ENCODE measurements at regions not wholly inside any gene's neighbourhood (a gene's known extent, or its start where the extent isn't known, plus 50 kb on each side); places are given as distances from the start of the nearest gene placed in this dataset.

DNA sequence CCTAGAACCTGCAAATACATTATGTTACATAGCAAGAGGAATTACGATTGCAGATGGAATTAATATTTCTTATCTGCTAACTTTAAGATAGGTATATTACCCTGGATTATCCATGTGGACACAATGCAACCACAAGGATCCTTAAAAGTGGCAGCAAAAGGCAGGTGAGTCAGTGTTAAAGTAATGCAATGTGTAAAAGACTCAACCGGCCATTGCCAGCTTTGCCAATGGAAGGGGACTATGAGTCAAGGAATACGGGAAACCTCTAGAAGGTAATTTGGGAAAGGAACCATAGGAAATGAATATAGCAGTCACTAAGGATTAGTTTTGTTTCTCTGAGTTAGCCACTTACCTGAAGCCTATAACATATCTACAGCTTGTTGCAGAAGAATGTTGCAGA, 692.1 kb upstream of the ZP4 start:
- WGBS, 4 donors, result 84 to 91% (median 88%) methylated on average over 3 of the region's 3 CpGs
- Histone ChIP-seq H3K36me3 (replicated peaks in 1 of 2) (no peaks in the 10 kb centered on the region), H3K27ac (no peak overlapping the region), H3K4me3 (no peak overlapping the region), H3K27me3 (no peaks in the 10 kb centered on the region), H3K4me1 (replicated peaks in 1 of 2) (no peaks in the 10 kb centered on the region), H3K9me3 (replicated peaks in 1 of 3) (no peaks in the 10 kb centered on the region)
- DNase-seq, result no peak
- intact Hi-C loops (cut with DNase I), result no loop called here
- no peak for TF ChIP-seq POLR2A (IDR thresholded peaks at IDR 0.05)
- TF ChIP-seq, protein P1, sequence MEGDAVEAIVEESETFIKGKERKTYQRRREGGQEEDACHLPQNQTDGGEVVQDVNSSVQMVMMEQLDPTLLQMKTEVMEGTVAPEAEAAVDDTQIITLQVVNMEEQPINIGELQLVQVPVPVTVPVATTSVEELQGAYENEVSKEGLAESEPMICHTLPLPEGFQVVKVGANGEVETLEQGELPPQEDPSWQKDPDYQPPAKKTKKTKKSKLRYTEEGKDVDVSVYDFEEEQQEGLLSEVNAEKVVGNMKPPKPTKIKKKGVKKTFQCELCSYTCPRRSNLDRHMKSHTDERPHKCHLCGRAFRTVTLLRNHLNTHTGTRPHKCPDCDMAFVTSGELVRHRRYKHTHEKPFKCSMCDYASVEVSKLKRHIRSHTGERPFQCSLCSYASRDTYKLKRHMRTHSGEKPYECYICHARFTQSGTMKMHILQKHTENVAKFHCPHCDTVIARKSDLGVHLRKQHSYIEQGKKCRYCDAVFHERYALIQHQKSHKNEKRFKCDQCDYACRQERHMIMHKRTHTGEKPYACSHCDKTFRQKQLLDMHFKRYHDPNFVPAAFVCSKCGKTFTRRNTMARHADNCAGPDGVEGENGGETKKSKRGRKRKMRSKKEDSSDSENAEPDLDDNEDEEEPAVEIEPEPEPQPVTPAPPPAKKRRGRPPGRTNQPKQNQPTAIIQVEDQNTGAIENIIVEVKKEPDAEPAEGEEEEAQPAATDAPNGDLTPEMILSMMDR (IDR thresholded peaks at IDR 0.05), result no peak

- H3K36me3 ChIP-seq (replicated peaks in 1 of 2), result no peaks in the 10 kb centered on the region
- no peak overlapping the region for H3K4me3 ChIP-seq
- 61 to 73% (median 67%) methylated on average over 2 of the region's 2 CpGs for WGBS, 4 donors
- no peaks in the 10 kb centered on the region for H3K27me3 ChIP-seq
- no peak overlapping the region for H3K27ac ChIP-seq
- intact Hi-C loops (cut with DNase I), result no loop called here
- no peaks in the 10 kb centered on the region for H3K4me1 ChIP-seq (replicated peaks in 1 of 2)
- no peak for DNase-seq
- H3K9me3 ChIP-seq (replicated peaks in 1 of 3), result peaks cover 0 to 4% (median 0%) of the 10 kb centered on the region in 3 donors
- no peak for TF ChIP-seq POLR2A (IDR thresholded peaks at IDR 0.05)
- TF ChIP-seq, protein P1 (IDR thresholded peaks at IDR 0.05), result no peak
Observed at GRCh38 chr1:238581332-238581731, 690.6 kb upstream of the ZP4 start.

- Histone ChIP-seq H3K27ac (no peak overlapping the region), H3K36me3 (replicated peaks in 1 of 2) (no peaks in the 10 kb centered on the region), H3K4me1 (replicated peaks in 1 of 2) (no peaks in the 10 kb centered on the region), H3K9me3 (replicated peaks in 1 of 3) (no peaks in the 10 kb centered on the region), H3K4me3 (no peak overlapping the region), H3K27me3 (no peaks in the 10 kb centered on the region)
- TF ChIP-seq, protein P1 (IDR thresholded peaks at IDR 0.05), result no peak
- no peak for TF ChIP-seq POLR2A (IDR thresholded peaks at IDR 0.05)
- DNase-seq, result no peak
- intact Hi-C loops (cut with DNase I), result no loop called here
- 65 to 82% (median 73%) methylated on average over 2 of the region's 2 CpGs for WGBS, 4 donors
Observed at GRCh38 chr1:238568735-238569134, 678.0 kb upstream of the ZP4 start.

DNA sequence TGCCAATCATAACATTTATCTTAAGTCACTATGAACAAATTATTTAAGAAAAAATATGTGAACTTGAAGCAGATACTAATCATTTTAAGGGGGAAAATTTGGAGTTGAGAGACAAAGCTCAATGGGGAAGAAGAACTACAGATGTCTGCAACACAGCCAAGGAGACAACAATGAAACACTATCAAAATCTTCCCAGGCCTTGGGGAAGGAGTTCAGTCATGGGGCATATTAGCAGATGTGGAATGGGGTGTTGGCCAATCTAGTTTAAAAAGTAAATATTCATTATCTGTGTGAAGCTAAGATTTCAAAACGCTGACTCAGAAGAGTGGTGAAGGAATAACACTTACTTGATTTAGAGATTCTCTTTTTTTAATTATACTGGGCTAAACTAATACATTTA, 671.6 kb upstream of the ZP4 start:
- no peak overlapping the region for H3K4me3 ChIP-seq

More for the DNA sequence above, 671.6 kb upstream of the ZP4 start:
- WGBS, 4 donors, result 58 to 68% (median 64%) methylated on average over 1 of the region's 1 CpG
- no peaks in the 10 kb centered on the region for H3K36me3 ChIP-seq (replicated peaks in 1 of 2)
- no peaks in the 10 kb centered on the region for H3K9me3 ChIP-seq (replicated peaks in 1 of 3)
- no peaks in the 10 kb centered on the region for H3K4me1 ChIP-seq (replicated peaks in 1 of 2)
- no peak for TF ChIP-seq POLR2A (IDR thresholded peaks at IDR 0.05)
- TF ChIP-seq, protein P1 (IDR thresholded peaks at IDR 0.05), result no peak
- no peaks in the 10 kb centered on the region for H3K27me3 ChIP-seq
- no peak overlapping the region for H3K27ac ChIP-seq
- intact Hi-C loops (cut with DNase I), result no loop called here
- no peak for DNase-seq

Data from adrenal gland (tissue), 9 donors.